Panc1 (cell line): ENCODE measurements at regions not wholly inside any gene's neighbourhood (a gene's known extent, or its start where the extent isn't known, plus 50 kb on each side); places are given as distances from the start of the nearest gene placed in this dataset.

ENCODE experiments used
- ATAC-seq: fragments of 200-7000 bp; cut with Tn5 transposase; 2 replicates; pipeline ENCODE4 v1.9.1; 2020; ENCODE audit warnings: mild to moderate bottlenecking, moderate library complexity
- BruUV-seq: library from RNA; stranded (reverse); fragments of 400-500 nt; replicated peaks from 2 replicates; lab custom pipeline; 2021; lab: Mats Ljungman, UMichigan
- CTCF ChIA-PET: fragments of 300-600 bp; sonication (Branson Sonifier 250); formaldehyde crosslinking; loops from one replicate; lab custom pipeline; 2022; ENCODE audit warnings: antibody characterized with exemption; lab: Charles Lee
- POLR2A ChIA-PET: fragments of 300-600 bp; sonication (Branson Sonifier 250); formaldehyde crosslinking; loops from one replicate; lab custom pipeline; 2022; ENCODE audit warnings: antibody characterized with exemption; lab: Charles Lee
- DNase-seq: peaks from one replicate; pipeline ENCODE4 v3.0.0-alpha.2; 2010; ENCODE audit warnings: low read depth, low spot score
- H3K27ac ChIP-seq: 2 replicates; pipeline ENCODE4 v1.5.1; 2011; ENCODE audit warnings: mild to moderate bottlenecking, low read length, inconsistent platforms
- H3K27me3 ChIP-seq: fragments of 200-500 bp; sonication (Bioruptor generic); 2 replicates; pipeline ENCODE4 v1.6.0; 2014; ENCODE audit warnings: low read length, inconsistent platforms; ENCODE audit not compliant: control insufficient read depth, insufficient read depth
- H3K36me3 ChIP-seq: fragments of 200-500 bp; sonication (Bioruptor generic); 2 replicates; pipeline ENCODE4 v1.5.1; 2014; ENCODE audit warnings: inconsistent platforms, mild to moderate bottlenecking, low read length, moderate library complexity; ENCODE audit not compliant: control insufficient read depth, insufficient read depth
- H3K4me1 ChIP-seq: 2 replicates; pipeline ENCODE4 v1.5.1; 2011; ENCODE audit warnings: inconsistent platforms, mild to moderate bottlenecking, low read length, moderate library complexity; ENCODE audit not compliant: control insufficient read depth, insufficient read depth
- H3K4me3 ChIP-seq, 2 experiments: 2 replicates each; pipeline ENCODE4 v1.5.1; 2011 to 2012; ENCODE audit warnings: low read depth in 2 of 2, low read length in 2 of 2, mild to moderate bottlenecking in 2 of 2, inconsistent platforms in 1 of 2, moderate library complexity in 1 of 2
- H3K9me3 ChIP-seq: fragments of 200-500 bp; sonication (Bioruptor generic); 2 replicates; pipeline ENCODE4 v1.5.1; 2014; ENCODE audit warnings: low read depth, mild to moderate bottlenecking, inconsistent platforms, low read length, moderate library complexity; ENCODE audit not compliant: control insufficient read depth, insufficient read depth
- CTCF ChIP-seq: fragments of 450-650 bp; IDR thresholded peaks from 2 replicates; pipeline ENCODE4 v1.5.1; 2017; ENCODE audit warnings: mild to moderate bottlenecking
- POLR2AphosphoS5 ChIP-seq: IDR thresholded peaks from 2 replicates; pipeline ENCODE4 v1.6.1; 2012; ENCODE audit warnings: mild to moderate bottlenecking, low read depth, low read length, moderate library complexity
- REST ChIP-seq, 2 experiments: IDR thresholded peaks; 2 replicates each; pipeline ENCODE4 v1.6.1; 2011 to 2012; ENCODE audit warnings: low read depth in 2 of 2, control low read depth in 1 of 2, low read length in 1 of 2, mild to moderate bottlenecking in 1 of 2, moderate library complexity in 1 of 2; ENCODE audit not compliant: insufficient read depth in 1 of 2
- SIN3A ChIP-seq: IDR thresholded peaks from 2 replicates; pipeline ENCODE4 v1.6.1; 2012; ENCODE audit warnings: low read depth, mild to moderate bottlenecking, low read length, moderate library complexity, borderline replicate concordance; ENCODE audit not compliant: insufficient read depth
- TCF7L2 ChIP-seq: IDR thresholded peaks from 2 replicates; pipeline ENCODE4 v1.6.1; 2011; ENCODE audit warnings: mild to moderate bottlenecking, low read depth, low read length, inconsistent platforms
- in situ Hi-C: cut with HindIII; loops from 2 replicates; pipeline ENCODE4 v1.10.0; 2016; ENCODE audit warnings: low sequenced_read_pairs, low pct_unique_long_range_greater_than_20kb
- intact Hi-C: fragments of 100-400 bp; cut with micrococcal nuclease; formaldehyde crosslinking; loops from one replicate; pipeline ENCODE4 v1.10.0; 2022; ENCODE audit not compliant: unreplicated experiment

- BruUV-seq = no TSS peak
- no peak overlapping the region for H3K27ac ChIP-seq
- in situ Hi-C loops (no loop called here), intact Hi-C loops (no loop called here)
- no peak for ATAC-seq
- ChIA-PET POLR2A (no interaction called here), CTCF (no interaction called here)
- no peaks in the 10 kb centered on the region for H3K27me3 ChIP-seq
- no peak for DNase-seq
- H3K4me1 ChIP-seq = no peaks in the 10 kb centered on the region
- H3K9me3 ChIP-seq = no peaks in the 10 kb centered on the region
- H3K36me3 ChIP-seq = no peaks in the 10 kb centered on the region
- TF ChIP-seq POLR2AphosphoS5 = no peak
- no peak for TF ChIP-seq REST (IDR thresholded peaks at IDR 0.05; ENCODE audit: insufficient read depth in 1 of 2, low read depth in 2 of 2, low read length in 1 of 2)
- no peak for TF ChIP-seq TCF7L2
- no peak for TF ChIP-seq CTCF
- TF ChIP-seq SIN3A = no peak
- no peak overlapping the region for H3K4me3 ChIP-seq
Observed at GRCh38 chrX:25941559-25942250, 196.4 kb upstream of the MAGEB18 start.

- H3K27me3 ChIP-seq = no peaks in the 10 kb centered on the region
- ChIA-PET CTCF (no interaction called here), POLR2A (no interaction called here)
- no peaks in the 10 kb centered on the region for H3K4me1 ChIP-seq
- DNase-seq = no peak
- no peak overlapping the region for H3K27ac ChIP-seq
- H3K4me3 ChIP-seq = no peak overlapping the region
- in situ Hi-C loops (no loop called here), intact Hi-C loops (no loop called here)
- no peak for ATAC-seq
- H3K36me3 ChIP-seq = no peaks in the 10 kb centered on the region
- no peaks in the 10 kb centered on the region for H3K9me3 ChIP-seq
- no TSS peak for BruUV-seq
- TF ChIP-seq TCF7L2 (no peak), SIN3A (no peak), CTCF (no peak)
Observed at GRCh38 chrX:25968920-25969319, 169.2 kb upstream of the MAGEB18 start.
